HUES64 (cell line): ENCODE measurements at regions not wholly inside any gene's neighbourhood (a gene's known extent, or its start where the extent isn't known, plus 50 kb on each side); places are given as distances from the start of the nearest gene placed in this dataset.

ENCODE experiments used
- H3K27ac ChIP-seq: 2 replicates; pipeline ENCODE4 v1.7.0; 2013; ENCODE audit warnings: low read depth, low read length, inconsistent platforms
- H3K27me3 ChIP-seq: 2 replicates; pipeline ENCODE4 v1.6.1; 2013; ENCODE audit warnings: mild to moderate bottlenecking, low read length; ENCODE audit not compliant: insufficient read depth
- H3K36me3 ChIP-seq: 2 replicates; pipeline ENCODE4 v1.6.1; 2013; ENCODE audit warnings: mild to moderate bottlenecking, low read length; ENCODE audit not compliant: insufficient read depth
- H3K4me1 ChIP-seq: 2 replicates; pipeline ENCODE4 v1.6.1; 2013; ENCODE audit warnings: mild to moderate bottlenecking, low read length, moderate library complexity; ENCODE audit not compliant: insufficient read depth
- H3K4me3 ChIP-seq: 2 replicates; pipeline ENCODE4 v1.5.1; 2013; ENCODE audit warnings: mild to moderate bottlenecking, low read length, moderate library complexity
- H3K9ac ChIP-seq: 2 replicates; pipeline ENCODE4 v1.6.1; 2013; ENCODE audit warnings: mild to moderate bottlenecking, low read depth, low read length
- H3K9me3 ChIP-seq: 2 replicates; pipeline ENCODE4 v1.6.1; 2013; ENCODE audit warnings: low read depth, low read length; ENCODE audit not compliant: insufficient read depth
- whole genome bisulfite sequencing: fragments of 150-250, 120-280 bp; methylation state at CpG from one replicate; pipeline ENCODE4 v1.1.7; 2013; ENCODE audit warnings: missing lambda C conversion rate; 5-methylcytosine and 5-hydroxymethylcytosine counted together

DNA sequence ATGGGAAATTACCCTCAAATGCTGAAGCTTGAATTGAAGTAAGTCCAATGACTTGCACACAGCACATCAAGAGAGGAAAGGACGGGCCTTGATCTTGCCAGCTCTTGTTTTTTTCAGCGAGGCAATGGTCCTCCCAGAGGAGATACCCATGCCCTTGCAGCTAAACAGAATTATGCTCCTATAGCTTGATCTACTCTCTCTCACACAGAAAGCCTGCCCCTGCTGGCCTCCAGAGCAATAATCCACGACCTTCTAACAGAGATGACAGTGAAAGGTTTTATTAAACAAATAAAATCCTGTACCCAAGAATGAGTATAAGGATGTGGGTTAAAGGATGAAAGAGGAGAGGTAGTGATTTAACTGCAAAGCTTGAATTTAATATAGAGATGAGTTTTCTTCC lies 268.0 kb downstream of the ADRA2A start:
- WGBS = 85% methylated on average over 2 of the region's 3 CpGs
- Histone ChIP-seq H3K4me1 (no peaks in the 10 kb centered on the region), H3K27me3 (no peaks in the 10 kb centered on the region), H3K36me3 (no peaks in the 10 kb centered on the region), H3K9me3 (peaks cover 23% of the 10 kb centered on the region), H3K4me3 (no peak overlapping the region), H3K27ac (no peak overlapping the region), H3K9ac (no peak overlapping the region)

DNA sequence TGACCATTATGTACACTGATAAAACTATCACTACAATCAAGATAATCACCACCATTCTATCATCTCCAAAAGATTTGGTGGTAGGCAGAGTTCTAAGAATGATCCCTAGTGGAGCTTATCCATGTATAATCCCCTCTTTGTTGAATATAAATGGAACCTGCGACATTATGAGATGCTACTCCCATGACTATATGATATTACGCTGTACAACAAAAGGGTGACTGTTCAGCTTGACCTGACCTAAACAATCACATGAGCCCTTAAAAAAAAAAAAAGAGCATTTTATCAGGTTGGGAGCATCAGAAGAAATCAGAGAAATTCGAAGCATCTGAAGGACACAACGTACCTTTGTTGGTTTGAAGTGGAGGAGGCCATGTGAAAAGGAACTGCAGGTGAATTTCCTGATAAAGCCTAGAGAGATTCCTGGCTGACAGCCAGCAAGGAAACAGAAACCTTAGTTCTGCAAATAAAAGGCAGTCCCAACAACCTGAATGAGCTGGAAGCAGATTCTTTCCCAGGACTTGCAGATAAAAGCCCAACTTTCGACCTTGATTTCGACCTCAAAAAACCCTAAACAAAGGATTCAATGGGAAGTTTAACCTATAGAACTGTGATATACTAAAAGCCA lies 270.7 kb downstream of the ADRA2A start:
- Histone ChIP-seq H3K4me1 (no peaks in the 10 kb centered on the region), H3K27me3 (no peaks in the 10 kb centered on the region), H3K9ac (no peak overlapping the region), H3K4me3 (no peak overlapping the region), H3K9me3 (0 out of 2 replicates have a peak, but pooled peaks cover 2% of the 10 kb centered on the region), H3K27ac (no peak overlapping the region), H3K36me3 (no peaks in the 10 kb centered on the region)
- 90% methylated on average over 6 of the region's 6 CpGs for WGBS

DNA sequence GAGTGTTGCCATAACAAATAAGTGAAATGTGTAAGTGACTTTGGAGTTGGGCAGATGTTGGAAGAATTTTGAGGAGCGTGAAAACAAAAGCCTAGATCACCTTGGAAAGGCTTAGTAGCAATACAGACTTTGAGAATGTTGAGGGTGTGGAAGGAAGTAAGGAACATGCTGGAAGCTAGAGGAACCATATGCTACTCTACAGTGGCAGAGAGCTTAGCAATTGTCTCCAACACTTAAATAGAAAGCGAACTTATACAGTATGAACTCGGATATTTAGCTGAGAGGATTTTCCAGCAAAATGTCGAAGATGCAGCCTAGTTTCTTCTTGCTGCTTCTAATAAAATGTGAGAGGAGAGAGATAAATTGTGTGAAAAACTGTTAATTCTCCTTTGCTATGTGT lies 271.2 kb downstream of the ADRA2A start:
- 93% methylated on average over 4 of the region's 4 CpGs for WGBS

DNA sequence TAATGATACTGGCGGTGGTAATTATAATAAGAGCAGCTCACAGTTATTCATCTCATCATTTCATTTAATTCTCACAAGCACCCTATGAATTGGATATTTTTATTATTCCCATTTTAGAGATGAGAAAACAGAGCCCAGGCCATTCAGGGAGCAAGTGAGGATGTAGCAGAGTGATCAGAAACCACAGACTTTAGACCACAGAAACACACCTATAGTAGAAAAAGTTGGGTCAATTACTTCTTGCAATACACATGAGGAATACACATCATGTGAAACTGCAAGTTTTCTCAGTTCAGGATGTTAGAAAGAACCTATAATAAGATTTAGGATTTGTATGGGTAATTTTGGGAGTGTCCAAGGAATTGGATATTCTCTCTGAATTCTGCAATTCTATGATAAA lies 278.0 kb downstream of the ADRA2A start:
- H3K4me1 ChIP-seq = no peaks in the 10 kb centered on the region
- no peak overlapping the region for H3K9ac ChIP-seq
- H3K27ac ChIP-seq = no peak overlapping the region
- no CpG with 5 or more reads among the region's 1 CpG for WGBS
- no peaks in the 10 kb centered on the region for H3K36me3 ChIP-seq
- no peaks in the 10 kb centered on the region for H3K27me3 ChIP-seq
- no peak overlapping the region for H3K4me3 ChIP-seq
- no peaks in the 10 kb centered on the region for H3K9me3 ChIP-seq

More for the DNA sequence above, 271.2 kb downstream of the ADRA2A start:
- H3K27ac ChIP-seq = no peak overlapping the region
- no peak overlapping the region for H3K9ac ChIP-seq
- H3K27me3 ChIP-seq = no peaks in the 10 kb centered on the region
- H3K4me1 ChIP-seq = no peaks in the 10 kb centered on the region
- no peaks in the 10 kb centered on the region for H3K36me3 ChIP-seq
- no peaks in the 10 kb centered on the region for H3K9me3 ChIP-seq
- no peak overlapping the region for H3K4me3 ChIP-seq

GRCh38 chr10:111356571-111356970 lies 279.7 kb downstream of the ADRA2A start:
- no peaks in the 10 kb centered on the region for H3K4me1 ChIP-seq
- no peak overlapping the region for H3K4me3 ChIP-seq
- no peaks in the 10 kb centered on the region for H3K36me3 ChIP-seq
- no peaks in the 10 kb centered on the region for H3K27me3 ChIP-seq
- H3K27ac ChIP-seq = no peak overlapping the region
- 87% methylated on average over 3 of the region's 3 CpGs for WGBS
- H3K9me3 ChIP-seq = no peaks in the 10 kb centered on the region
- H3K9ac ChIP-seq = no peak overlapping the region

- WGBS = 96% methylated on average over 1 of the region's 1 CpG
- no peak overlapping the region for H3K27ac ChIP-seq
- no peaks in the 10 kb centered on the region for H3K36me3 ChIP-seq
These were observed 281.0 kb downstream of the ADRA2A start for GRCh38 chr10:111357859-111358258.

DNA sequence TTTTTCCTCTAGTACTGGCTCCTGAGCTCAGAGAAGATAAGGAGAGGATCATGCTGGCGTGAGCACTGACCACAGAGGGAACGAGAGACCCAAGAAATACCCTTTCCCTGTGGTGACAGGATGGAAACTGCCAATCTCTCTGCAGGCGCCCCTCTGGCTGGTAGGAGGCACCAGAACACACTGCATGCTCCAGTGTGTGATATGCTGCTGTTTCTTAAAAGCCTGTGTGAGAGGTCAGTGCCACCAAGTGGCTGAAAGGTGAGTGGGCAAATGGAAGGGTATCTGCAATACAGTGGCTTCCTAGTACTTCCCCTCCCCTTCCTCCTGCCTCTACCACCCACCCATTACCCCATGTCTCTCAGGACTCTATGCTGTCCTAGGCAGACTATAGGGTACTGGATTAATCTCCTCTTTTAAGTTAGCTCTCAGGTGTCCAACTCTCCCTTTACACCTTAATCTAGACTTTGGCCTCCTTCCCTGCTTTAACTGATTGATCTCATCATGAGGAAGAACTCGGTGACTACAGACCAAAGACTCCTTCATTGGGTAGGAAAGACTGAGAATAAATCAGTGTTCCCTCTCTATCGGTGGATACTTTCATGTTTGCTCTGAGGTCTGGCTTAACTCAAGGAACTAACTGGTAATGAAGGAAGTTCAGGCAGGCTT lies 283.6 kb downstream of the ADRA2A start:
- Histone ChIP-seq H3K4me1 (no peaks in the 10 kb centered on the region), H3K9me3 (no peaks in the 10 kb centered on the region), H3K9ac (no peak overlapping the region), H3K4me3 (no peak overlapping the region), H3K27ac (no peak overlapping the region), H3K36me3 (no peaks in the 10 kb centered on the region), H3K27me3 (no peaks in the 10 kb centered on the region)
- WGBS = 71% methylated on average over 5 of the region's 5 CpGs

More at GRCh38 chr10:111357859-111358258, 281.0 kb downstream of the ADRA2A start:
- Histone ChIP-seq H3K9ac (no peak overlapping the region), H3K4me1 (no peaks in the 10 kb centered on the region), H3K9me3 (no peaks in the 10 kb centered on the region), H3K27me3 (no peaks in the 10 kb centered on the region), H3K4me3 (no peak overlapping the region)

DNA sequence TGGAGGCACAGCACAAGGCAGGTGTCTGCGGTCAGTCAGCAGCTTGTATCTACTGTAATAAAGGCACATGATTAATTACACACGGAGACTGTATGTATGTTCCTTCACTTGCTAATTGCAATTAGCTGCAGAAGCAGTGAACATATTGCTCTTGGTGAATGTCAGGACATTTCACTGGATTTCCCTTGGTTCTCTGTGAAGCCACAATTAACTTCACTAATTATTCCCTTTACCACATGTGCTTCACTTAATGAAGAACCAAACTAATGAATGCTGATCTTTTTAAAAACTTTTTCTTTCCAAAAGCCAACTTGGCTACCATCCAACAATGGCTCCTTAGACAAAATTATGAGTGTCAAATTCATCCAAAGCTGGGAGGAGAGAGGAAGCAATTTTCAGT lies 290.7 kb downstream of the ADRA2A start:
- Histone ChIP-seq H3K9ac (no peak overlapping the region), H3K4me3 (no peak overlapping the region), H3K36me3 (no peaks in the 10 kb centered on the region), H3K9me3 (no peaks in the 10 kb centered on the region), H3K4me1 (peaks cover 18% of the 10 kb centered on the region), H3K27me3 (no peaks in the 10 kb centered on the region), H3K27ac (no peak overlapping the region)
- WGBS = 91% methylated on average over 2 of the region's 2 CpGs

DNA sequence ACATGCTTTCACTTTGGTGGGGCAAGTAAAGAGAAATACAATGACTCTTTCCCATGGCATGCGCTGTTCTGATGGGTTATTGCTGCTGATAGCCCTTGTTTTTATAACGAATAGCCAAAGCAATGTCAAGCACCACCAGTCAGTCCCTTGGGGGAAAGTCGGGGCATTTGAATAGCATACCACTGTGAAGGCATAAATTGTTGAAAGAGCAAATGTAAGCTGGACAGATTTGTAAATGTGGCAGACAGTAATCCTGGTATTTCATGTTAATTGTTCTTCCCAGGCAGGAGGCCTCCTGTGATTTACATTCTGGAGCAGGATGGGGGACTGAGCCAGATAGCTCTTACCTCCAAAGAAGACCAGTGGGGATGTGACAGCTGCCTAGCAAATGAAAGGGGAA lies 293.3 kb downstream of the ADRA2A start:
- Histone ChIP-seq H3K27me3 (no peaks in the 10 kb centered on the region), H3K4me3 (no peak overlapping the region), H3K9ac (no peak overlapping the region), H3K36me3 (no peaks in the 10 kb centered on the region), H3K27ac (peak overlapping the region; percentile 14; the same call in 1 of the 2 replicates), H3K9me3 (no peaks in the 10 kb centered on the region), H3K4me1 (peaks cover 18% of the 10 kb centered on the region)
- WGBS = 14% methylated on average over 3 of the region's 3 CpGs

- 94% methylated on average over 1 of the region's 1 CpG for WGBS
- no peaks in the 10 kb centered on the region for H3K27me3 ChIP-seq
- H3K4me1 ChIP-seq = peaks cover 18% of the 10 kb centered on the region
- H3K27ac ChIP-seq = no peak overlapping the region
- no peak overlapping the region for H3K9ac ChIP-seq
- H3K36me3 ChIP-seq = no peaks in the 10 kb centered on the region
- no peaks in the 10 kb centered on the region for H3K9me3 ChIP-seq
- no peak overlapping the region for H3K4me3 ChIP-seq
These were observed 296.9 kb downstream of the ADRA2A start for GRCh38 chr10:111373696-111374095.

DNA sequence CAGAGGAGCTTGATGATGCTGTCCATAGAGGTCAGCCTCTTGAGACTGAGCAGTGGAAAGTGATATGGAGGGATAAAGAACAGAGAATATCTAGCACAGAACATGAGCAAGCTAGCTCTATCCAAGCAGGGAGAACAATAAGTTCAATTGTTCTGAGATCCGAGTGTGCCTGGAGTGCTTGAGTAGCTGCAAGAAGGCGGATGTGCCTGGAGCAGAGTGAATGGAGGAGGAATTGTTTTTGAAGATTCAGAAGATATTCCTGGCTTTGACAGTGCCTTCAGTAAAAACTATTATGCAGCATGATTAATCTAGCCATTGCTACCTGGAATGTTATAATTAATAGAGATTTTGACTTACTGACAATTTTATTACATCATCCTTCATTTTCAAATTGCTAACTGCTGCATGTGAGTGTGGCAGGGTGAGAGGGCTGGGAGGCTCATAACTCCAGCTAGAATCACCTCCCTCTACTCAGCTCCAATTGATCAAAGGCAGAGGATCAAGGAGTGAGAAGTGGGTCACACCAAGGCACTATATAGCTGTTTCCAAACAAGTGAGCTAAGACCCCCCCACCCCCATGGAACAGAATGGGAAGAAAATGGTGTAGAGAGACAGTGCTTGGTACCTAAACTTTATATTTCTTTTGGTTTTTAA lies 302.8 kb downstream of the ADRA2A start:
- Histone ChIP-seq H3K9ac (no peak overlapping the region), H3K4me1 (no peaks in the 10 kb centered on the region), H3K4me3 (no peak overlapping the region), H3K9me3 (no peaks in the 10 kb centered on the region), H3K36me3 (no peaks in the 10 kb centered on the region), H3K27ac (no peak overlapping the region), H3K27me3 (no peaks in the 10 kb centered on the region)
- WGBS = 97% methylated on average over 2 of the region's 2 CpGs
